HCT116 (cell line): ENCODE measurements at regions not wholly inside any gene's neighbourhood (a gene's known extent, or its start where the extent isn't known, plus 50 kb on each side); places are given as distances from the start of the nearest gene placed in this dataset.

Experiments used
- ATAC-seq: fragments of 200-7000 bp; cut with Tn5 transposase; 2 replicates; pipeline ENCODE4 v1.9.1; 2020; ENCODE audit warnings: mild to moderate bottlenecking, moderate library complexity
- BruUV-seq: library from RNA; stranded (reverse); fragments of 400-500 nt; replicated peaks from 2 replicates; lab custom pipeline; 2021; lab: Mats Ljungman, UMichigan
- CTCF ChIA-PET: fragments of 300-600 bp; sonication (Branson Sonifier 250); formaldehyde crosslinking; loops from one replicate; lab custom pipeline; 2021; ENCODE audit warnings: antibody characterized with exemption; lab: Charles Lee
- POLR2A ChIA-PET: fragments of 300-600, 350-600 bp; sonication (Branson Sonifier 250); formaldehyde crosslinking; loops from one replicate; lab custom pipeline; 2021; ENCODE audit warnings: antibody characterized with exemption; lab: Charles Lee
- RAD21 ChIA-PET, 2 experiments: fragments of 300-600 bp; sonication (Branson Sonifier 250); formaldehyde crosslinking; loops; one replicate each; lab custom pipeline; 2023; ENCODE audit warnings: low total read pairs in 2 of 2; ENCODE audit not compliant: uncharacterized antibody in 2 of 2, unreplicated experiment in 2 of 2, low non-redundant PET in 1 of 2; lab: Charles Lee
- DNase-seq: peaks from one replicate; pipeline ENCODE4 v3.0.0-alpha.2; 2010; ENCODE audit warnings: low read depth, low spot score
- H2AFZ ChIP-seq: fragments of 200-600 bp; shearing (Covaris generic), sonication (generic); 2 replicates; pipeline ENCODE4 v1.6.1; 2017; ENCODE audit warnings: low read depth, mixed run types, mixed read lengths, antibody characterized with exemption, low read length; ENCODE audit not compliant: poor library complexity, severe bottlenecking
- H3K27ac ChIP-seq: 2 replicates; pipeline ENCODE4 v1.5.1; 2012; ENCODE audit warnings: low read depth, low read length
- H3K27me3 ChIP-seq: fragments of 200-600 bp; sonication (generic); 2 replicates; pipeline ENCODE4 v1.6.1; 2016; ENCODE audit warnings: mixed run types, low read length, mixed read lengths; ENCODE audit not compliant: insufficient read depth
- H3K36me3 ChIP-seq, 2 experiments: fragments of 200-500 bp in 1 of 2; fragments of 200-600 bp in 1 of 2; sonication (Bioruptor generic) in 1 of 2; sonication (generic) in 1 of 2; 2 replicates each; pipeline versions ENCODE4 v1.5.1 to v1.6.1; 2014 to 2016; ENCODE audit warnings: low read length in 2 of 2, inconsistent platforms in 1 of 2, mixed read lengths in 1 of 2, mixed run types in 1 of 2; ENCODE audit not compliant: insufficient read depth in 2 of 2, control insufficient read depth in 1 of 2
- H3K4me1 ChIP-seq, 2 experiments: fragments of 200-600 bp in 1 of 2; sonication (generic) in 1 of 2; 2 replicates each; pipeline versions ENCODE4 v1.5.1 to v1.6.1; 2012 to 2017; ENCODE audit warnings: low read length in 2 of 2, inconsistent platforms in 1 of 2, mild to moderate bottlenecking in 1 of 2, mixed read lengths in 1 of 2, mixed run types in 1 of 2, moderate library complexity in 1 of 2; ENCODE audit not compliant: insufficient read depth in 2 of 2, control insufficient read depth in 1 of 2
- H3K4me2 ChIP-seq: fragments of 200-600 bp; sonication (generic); 2 replicates; pipeline ENCODE4 v1.6.1; 2017; ENCODE audit warnings: mixed run types, low read length, mixed read lengths
- H3K4me3 ChIP-seq, 2 experiments: fragments of 200-600 bp in 1 of 2; sonication (generic) in 1 of 2; replicated peaks in 1 of 2; 2 replicates each; pipeline ENCODE4 v1.5.1; 2011 to 2016; ENCODE audit warnings: low read length in 2 of 2, control low read depth in 1 of 2, low read depth in 1 of 2, mild to moderate bottlenecking in 1 of 2, mixed read lengths in 1 of 2, mixed run types in 1 of 2
- H3K79me2 ChIP-seq: fragments of 200-600 bp; sonication (generic); 2 replicates; pipeline ENCODE4 v1.6.1; 2017; ENCODE audit warnings: mild to moderate bottlenecking, mixed run types, low read length, moderate library complexity, mixed read lengths; ENCODE audit not compliant: insufficient read depth
- H3K9ac ChIP-seq: fragments of 200-600 bp; sonication (generic); 2 replicates; pipeline ENCODE4 v1.6.1; 2016; ENCODE audit warnings: low read length, mixed read lengths
- H3K9me2 ChIP-seq: fragments of 200-600 bp; sonication (generic), shearing (Covaris generic); 2 replicates; pipeline ENCODE4 v1.6.1; 2017; ENCODE audit warnings: mixed run types, mild to moderate bottlenecking, moderate library complexity; ENCODE audit not compliant: insufficient read depth
- H3K9me3 ChIP-seq, 2 experiments: fragments of 200-500 bp in 1 of 2; fragments of 200-600 bp in 1 of 2; sonication (Bioruptor generic) in 1 of 2; sonication (generic) in 1 of 2; 2 replicates each; pipeline ENCODE4 v1.6.1; 2014 to 2017; ENCODE audit warnings: low read length in 2 of 2, mixed read lengths in 2 of 2, inconsistent platforms in 1 of 2, low read depth in 1 of 2, mild to moderate bottlenecking in 1 of 2, mixed run types in 1 of 2, moderate library complexity in 1 of 2; ENCODE audit not compliant: control insufficient read depth in 1 of 2, insufficient read depth in 1 of 2
- H4K20me1 ChIP-seq: fragments of 200-600 bp; sonication (generic), shearing (Covaris generic); 2 replicates; pipeline ENCODE4 v1.6.1; 2017; ENCODE audit warnings: mixed run types, mild to moderate bottlenecking, moderate library complexity; ENCODE audit not compliant: insufficient read depth
- CBX3 ChIP-seq: IDR thresholded peaks from 2 replicates; pipeline ENCODE4 v1.6.1; 2012; ENCODE audit warnings: low read depth
- CEBPB ChIP-seq: IDR thresholded peaks from 2 replicates; pipeline ENCODE4 v1.6.1; 2012; ENCODE audit warnings: low read depth
- EGR1 ChIP-seq: IDR thresholded peaks from 2 replicates; pipeline ENCODE4 v1.6.1; 2012; ENCODE audit warnings: low read depth
- ELF1 ChIP-seq: IDR thresholded peaks from 2 replicates; pipeline ENCODE4 v1.6.1; 2012; ENCODE audit warnings: low read depth, borderline replicate concordance
- EZH2 ChIP-seq: fragments of 200-600 bp; sonication (generic); IDR thresholded peaks from 2 replicates; pipeline ENCODE4 v1.6.1; 2017; ENCODE audit warnings: antibody characterized with exemption, mixed run types
- FOSL1 ChIP-seq: IDR thresholded peaks from 2 replicates; pipeline ENCODE4 v1.6.1; 2012; ENCODE audit warnings: low read depth
- JUND ChIP-seq: IDR thresholded peaks from 2 replicates; pipeline ENCODE4 v1.6.1; 2012
- MAX ChIP-seq: IDR thresholded peaks from 2 replicates; pipeline ENCODE4 v1.6.1; 2012
- POLR2A ChIP-seq: IDR thresholded peaks from 2 replicates; pipeline ENCODE4 v1.7.0; 2011; ENCODE audit warnings: borderline replicate concordance; ENCODE audit not compliant: insufficient read depth, insufficient read length; ENCODE audit errors: extremely low read depth
- POLR2AphosphoS5 ChIP-seq: IDR thresholded peaks from 2 replicates; pipeline ENCODE4 v1.6.1; 2011; ENCODE audit warnings: mild to moderate bottlenecking, low read depth, low read length, moderate library complexity
- RAD21 ChIP-seq: IDR thresholded peaks from 2 replicates; pipeline ENCODE4 v1.6.1; 2012; ENCODE audit warnings: low read depth, mild to moderate bottlenecking
- SP1 ChIP-seq: IDR thresholded peaks from 2 replicates; pipeline ENCODE4 v1.6.1; 2012; ENCODE audit warnings: low read depth
- SRF ChIP-seq: IDR thresholded peaks from 2 replicates; pipeline ENCODE4 v1.6.1; 2012; ENCODE audit warnings: low read depth
- ZBTB33 ChIP-seq: IDR thresholded peaks from 2 replicates; pipeline ENCODE4 v1.6.1; 2011; ENCODE audit warnings: mild to moderate bottlenecking, low read length, moderate library complexity; ENCODE audit not compliant: insufficient replicate concordance; ENCODE audit errors: extremely low read depth
- ZNF274 ChIP-seq: fragments of 200-500 bp; sonication (Bioruptor generic); IDR thresholded peaks from 2 replicates; pipeline ENCODE4 v1.6.1; 2014; ENCODE audit warnings: mild to moderate bottlenecking, low read depth, low read length, inconsistent platforms
- intact Hi-C: fragments of 100-400 bp; cut with micrococcal nuclease; formaldehyde crosslinking; loops from 2 replicates; pipeline ENCODE4 v1.10.0; 2022
- TF ChIP-seq, protein P1 (sequence below): IDR thresholded peaks from 2 replicates; pipeline ENCODE4 v1.6.1; 2012

- no peak for TF ChIP-seq POLR2A
Observed at GRCh38 chr5:52359261-52359660, 428.5 kb upstream of the ITGA1 start (continued).

GRCh38 chr5:52360985-52361384 lies 426.7 kb upstream of the ITGA1 start:
- intact Hi-C loops = no loop called here

DNA sequence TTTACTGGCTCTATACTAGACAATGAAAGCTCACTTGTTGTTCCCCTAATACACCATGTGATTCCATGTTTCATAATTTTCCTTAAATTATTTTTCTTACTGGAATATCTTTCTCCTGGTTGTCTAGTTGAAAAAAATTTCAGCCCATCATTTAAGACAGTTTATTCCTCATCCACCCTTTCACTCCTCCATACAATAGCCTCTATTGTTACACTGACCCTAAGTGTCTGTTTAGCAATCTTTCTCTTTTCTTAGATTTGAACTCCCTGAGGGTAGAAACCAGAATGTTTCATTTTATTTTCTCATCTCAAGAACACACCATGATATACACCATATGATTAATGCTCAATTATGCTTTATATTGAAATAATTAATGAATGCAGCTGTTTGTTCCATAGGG lies 413.4 kb upstream of the ITGA1 start:
- DNase-seq = no peak
- no peak overlapping the region for H3K9ac ChIP-seq
- no peak overlapping the region for H2AFZ ChIP-seq
- H3K9me2 ChIP-seq = no peaks in the 10 kb centered on the region
- no peaks in the 10 kb centered on the region for H3K36me3 ChIP-seq
- H3K4me2 ChIP-seq = no peak overlapping the region
- H3K79me2 ChIP-seq = no peaks in the 10 kb centered on the region
- H3K27ac ChIP-seq = no peak overlapping the region
- no peaks in the 10 kb centered on the region for H3K27me3 ChIP-seq
- no TSS peak for BruUV-seq
- ATAC-seq = no peak
- no peak overlapping the region for H3K4me3 ChIP-seq
- ChIA-PET POLR2A (no interaction called here), RAD21 (no interaction called here), CTCF (interaction anchor here (1.4 kb wide), 1 partner anchor 18 kb away, joined by 4 read pairs; no protein-coding TSS in a partner anchor)
- no peaks in the 10 kb centered on the region for H3K9me3 ChIP-seq
- no peaks in the 10 kb centered on the region for H4K20me1 ChIP-seq
- intact Hi-C loops = no loop called here
- H3K4me1 ChIP-seq = no peaks in the 10 kb centered on the region
- TF ChIP-seq MAX (no peak), RAD21 (no peak), SRF (no peak), SP1 (no peak), FOSL1 (no peak), ELF1 (no peak), ZBTB33 (no peak), POLR2A (no peak), CBX3 (no peak), CEBPB (no peak), EZH2 (no peak), ZNF274 (no peak), POLR2AphosphoS5 (no peak)
- TF ChIP-seq, protein P1, sequence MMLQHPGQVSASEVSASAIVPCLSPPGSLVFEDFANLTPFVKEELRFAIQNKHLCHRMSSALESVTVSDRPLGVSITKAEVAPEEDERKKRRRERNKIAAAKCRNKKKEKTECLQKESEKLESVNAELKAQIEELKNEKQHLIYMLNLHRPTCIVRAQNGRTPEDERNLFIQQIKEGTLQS = no peak

More at GRCh38 chr5:52360985-52361384, 426.7 kb upstream of the ITGA1 start:
- H3K4me3 ChIP-seq = no peak overlapping the region
- H3K9me2 ChIP-seq = no peaks in the 10 kb centered on the region
- ATAC-seq (no peak), DNase-seq (no peak)
- peaks cover 0 to 2% of the 10 kb centered on the region in 2 experiments; a peak in 1 of 4 replicates for H3K9me3 ChIP-seq
- H3K4me1 ChIP-seq = no peaks in the 10 kb centered on the region
- RAD21 ChIA-PET = no interaction called here
- H2AFZ ChIP-seq = no peak overlapping the region
- H3K9ac ChIP-seq = no peak overlapping the region
- H3K79me2 ChIP-seq = no peaks in the 10 kb centered on the region
- no peak overlapping the region for H3K4me2 ChIP-seq
- no peaks in the 10 kb centered on the region for H3K27me3 ChIP-seq
- no TSS peak for BruUV-seq
- no peak overlapping the region for H3K27ac ChIP-seq
- H3K36me3 ChIP-seq = no peaks in the 10 kb centered on the region
- H4K20me1 ChIP-seq = no peaks in the 10 kb centered on the region
- no peak for TF ChIP-seq SRF
- TF ChIP-seq ZNF274 = no peak
- no peak for TF ChIP-seq EZH2
- no peak for TF ChIP-seq FOSL1
- TF ChIP-seq EGR1 = no peak
- TF ChIP-seq JUND = no peak
- TF ChIP-seq, all 23 proteins: peak for 0
- ChIA-PET CTCF (no interaction called here), POLR2A (no interaction called here)
